Testis (tissue), 2 donors: ENCODE measurements at regions not wholly inside any gene's neighbourhood (a gene's known extent, or its start where the extent isn't known, plus 50 kb on each side); places are given as distances from the start of the nearest gene placed in this dataset.
"Not testable (repeated sequence)": the region's sequence is repeated elsewhere in the genome, so short reads cannot be mapped to it uniquely, and the experiment has no call there.

Source experiments
- DNase-seq: peaks from one replicate; pipeline ENCODE4 v3.0.0-alpha.2; 2019
- H3K27ac ChIP-seq, 2 donors: fragments of 200-600 bp; sonication (generic); one replicate each; pipeline ENCODE4 v1.5.1; 2019
- H3K27me3 ChIP-seq: fragments of 200-600 bp; sonication (generic); one replicate; pipeline ENCODE4 v1.5.1; 2019
- H3K36me3 ChIP-seq: fragments of 200-600 bp; sonication (generic); one replicate; pipeline ENCODE4 v1.5.1; 2017; ENCODE audit warnings: low read depth; ENCODE audit errors: missing control alignments
- H3K4me1 ChIP-seq: fragments of 200-600 bp; sonication (generic); one replicate; pipeline ENCODE4 v1.5.1; 2019
- H3K4me3 ChIP-seq, 2 donors: fragments of 200-600 bp; sonication (generic); one replicate each; pipeline ENCODE4 v1.5.1; 2017 to 2019
- H3K9me3 ChIP-seq: fragments of 200-600 bp; sonication (generic); one replicate; pipeline ENCODE4 v1.5.1; 2017
- POLR2A ChIP-seq: fragments of 450-650 bp; IDR thresholded peaks from one replicate; pipeline ENCODE4 v1.6.1; 2017; ENCODE audit warnings: antibody characterized with exemption, mild to moderate bottlenecking, moderate library complexity
- WGBS, 2 donors: methylation state at CpG; one replicate each; pipeline ENCODE4 v1.1.5; 2018; 5-methylcytosine and 5-hydroxymethylcytosine counted together
- intact Hi-C: fragments of 100-400 bp; cut with DNase I; formaldehyde crosslinking; loops from one replicate; pipeline ENCODE4 v1.15.1; 2023; ENCODE audit warnings: low total_unique reads
- TF ChIP-seq, protein P1 (sequence below), 3 experiments: fragments of 450-650 bp in 2 of 3; fragments of 200-600 bp in 1 of 3; sonication (generic) in 1 of 3; IDR thresholded peaks; one replicate each; pipeline ENCODE4 v1.5.1; 2016 to 2019; ENCODE audit warnings: antibody characterized with exemption in 3 of 3, mild to moderate bottlenecking in 2 of 3, moderate library complexity in 1 of 3

DNA sequence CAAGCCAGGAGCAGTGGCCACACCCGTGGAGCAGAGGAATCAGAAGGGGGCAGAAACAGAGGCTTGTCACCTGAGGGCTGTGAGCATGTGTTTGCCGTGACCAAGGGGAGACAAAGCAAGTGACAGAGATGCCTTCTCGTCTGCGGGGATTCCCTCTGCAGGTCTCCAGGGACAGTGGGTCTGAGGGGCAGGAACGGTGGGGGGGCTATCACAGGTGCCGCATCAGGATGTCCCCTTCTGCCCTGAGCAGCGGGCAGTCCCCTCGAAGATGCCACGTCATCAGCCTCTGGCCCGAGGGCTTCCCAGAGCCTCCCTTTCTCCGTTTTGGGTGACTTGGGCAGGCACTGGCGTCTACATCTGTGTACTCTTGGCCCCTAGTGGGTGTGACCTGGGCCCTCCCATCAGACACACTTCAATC is 338.7 kb downstream of the PREX1 start:
- WGBS, 2 donors = 86 to 88% methylated on average over 6 to 10 of the region's 12 CpGs
- no peak overlapping the region for H3K27ac ChIP-seq
- no peak for DNase-seq
- TF ChIP-seq, protein P1, sequence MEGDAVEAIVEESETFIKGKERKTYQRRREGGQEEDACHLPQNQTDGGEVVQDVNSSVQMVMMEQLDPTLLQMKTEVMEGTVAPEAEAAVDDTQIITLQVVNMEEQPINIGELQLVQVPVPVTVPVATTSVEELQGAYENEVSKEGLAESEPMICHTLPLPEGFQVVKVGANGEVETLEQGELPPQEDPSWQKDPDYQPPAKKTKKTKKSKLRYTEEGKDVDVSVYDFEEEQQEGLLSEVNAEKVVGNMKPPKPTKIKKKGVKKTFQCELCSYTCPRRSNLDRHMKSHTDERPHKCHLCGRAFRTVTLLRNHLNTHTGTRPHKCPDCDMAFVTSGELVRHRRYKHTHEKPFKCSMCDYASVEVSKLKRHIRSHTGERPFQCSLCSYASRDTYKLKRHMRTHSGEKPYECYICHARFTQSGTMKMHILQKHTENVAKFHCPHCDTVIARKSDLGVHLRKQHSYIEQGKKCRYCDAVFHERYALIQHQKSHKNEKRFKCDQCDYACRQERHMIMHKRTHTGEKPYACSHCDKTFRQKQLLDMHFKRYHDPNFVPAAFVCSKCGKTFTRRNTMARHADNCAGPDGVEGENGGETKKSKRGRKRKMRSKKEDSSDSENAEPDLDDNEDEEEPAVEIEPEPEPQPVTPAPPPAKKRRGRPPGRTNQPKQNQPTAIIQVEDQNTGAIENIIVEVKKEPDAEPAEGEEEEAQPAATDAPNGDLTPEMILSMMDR (IDR thresholded peaks at IDR 0.05) = no peak
- TF ChIP-seq POLR2A = no peak
- no peaks in the 10 kb centered on the region for H3K27me3 ChIP-seq
- peaks cover 4% of the 10 kb centered on the region for H3K4me1 ChIP-seq
- H3K36me3 ChIP-seq = no peaks in the 10 kb centered on the region
- no peaks in the 10 kb centered on the region for H3K9me3 ChIP-seq
- intact Hi-C loops = no loop called here
- no peak overlapping the region for H3K4me3 ChIP-seq

DNA sequence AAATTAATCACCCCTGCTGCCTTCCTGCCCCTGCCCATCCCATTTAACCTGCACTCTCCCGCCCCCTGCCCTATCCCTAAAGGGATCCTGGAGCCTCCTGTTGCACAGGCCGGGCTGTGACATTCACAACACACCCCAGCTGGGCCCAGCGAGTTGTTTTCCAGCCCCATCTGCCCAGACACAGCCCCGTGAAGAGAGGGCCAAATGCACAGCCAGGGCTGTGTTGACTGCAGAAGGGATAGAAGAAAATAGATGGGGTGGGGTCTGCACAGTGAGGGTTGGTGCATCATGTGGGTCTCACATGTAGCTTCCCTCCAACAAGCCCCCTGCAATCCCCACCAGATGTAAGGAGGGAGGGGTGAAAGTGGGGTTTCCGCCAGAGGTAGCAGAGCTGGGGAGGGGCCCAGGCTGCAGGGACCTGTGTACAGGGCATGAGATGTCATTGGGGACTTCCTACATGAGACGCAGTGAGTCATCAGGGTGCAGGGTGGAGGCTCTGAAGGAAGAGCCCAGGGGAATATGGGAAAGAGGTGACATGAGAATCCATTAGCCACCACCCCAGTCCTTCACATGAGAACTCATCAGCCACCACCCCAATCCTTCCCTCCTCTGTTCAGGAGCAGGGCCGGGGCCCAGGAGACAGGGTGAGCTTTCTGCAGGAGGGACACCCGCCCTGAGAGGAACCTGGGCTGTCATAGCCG is 339.3 kb downstream of the PREX1 start:
- WGBS, 2 donors = 81 to 87% methylated on average over 6 to 9 of the region's 9 CpGs
- not testable (repeated sequence) for DNase-seq, H3K4me3 ChIP-seq

DNA sequence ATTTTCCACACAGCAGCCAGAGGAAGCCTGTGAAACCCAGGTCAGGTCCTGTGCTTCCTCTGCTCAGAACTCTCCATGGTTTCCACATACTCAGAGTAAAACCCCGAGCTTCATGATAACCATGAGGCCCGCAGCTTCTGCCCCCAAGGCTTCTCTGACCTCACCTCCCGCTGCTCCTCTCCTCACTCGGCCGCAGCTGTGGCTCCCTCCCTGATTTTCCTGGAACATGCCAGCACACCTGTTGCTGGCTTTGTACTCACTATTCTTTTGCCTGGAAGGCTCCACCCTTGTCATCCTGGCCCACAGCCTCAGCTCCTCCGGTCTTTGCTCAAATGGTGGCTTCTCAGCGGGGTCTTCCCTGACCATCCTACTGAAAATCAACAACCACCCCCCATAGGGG is 341.7 kb downstream of the PREX1 start:
- no peak for DNase-seq
- no peaks in the 10 kb centered on the region for H3K36me3 ChIP-seq
- H3K4me3 ChIP-seq = no peak overlapping the region
- H3K27ac ChIP-seq = no peak overlapping the region
- WGBS, 2 donors = 69 to 71% methylated on average over 6 to 7 of the region's 7 CpGs
- H3K9me3 ChIP-seq = no peaks in the 10 kb centered on the region
- intact Hi-C loops = no loop called here
- TF ChIP-seq, protein P1 (IDR thresholded peaks at IDR 0.05) = no peak
- TF ChIP-seq POLR2A = no peak
- H3K27me3 ChIP-seq = no peaks in the 10 kb centered on the region
- peaks cover 4% of the 10 kb centered on the region for H3K4me1 ChIP-seq

More for the DNA sequence above, 339.3 kb downstream of the PREX1 start:
- intact Hi-C loops, H3K27me3 ChIP-seq, H3K9me3 ChIP-seq, H3K27ac ChIP-seq, H3K36me3 ChIP-seq, H3K4me1 ChIP-seq: not testable (repeated sequence)

DNA sequence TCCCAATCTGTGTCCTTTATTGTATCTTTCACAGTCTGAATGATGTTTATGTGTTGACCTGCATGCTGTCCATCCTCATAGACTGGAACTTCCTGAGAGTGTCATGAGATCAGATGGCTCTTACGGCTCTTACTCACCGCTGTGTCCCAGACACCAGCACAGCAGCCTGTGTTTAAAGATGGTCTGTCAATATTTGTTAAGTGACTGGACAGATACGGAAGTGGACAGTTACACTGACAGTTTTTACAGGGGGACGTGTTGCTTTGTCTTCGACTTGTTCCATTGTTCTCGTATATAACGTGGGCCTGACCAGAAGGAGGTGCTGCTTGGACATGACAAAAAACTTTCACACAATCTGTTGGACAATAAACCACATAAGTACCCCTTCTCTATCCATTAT is 342.6 kb downstream of the PREX1 start:
- H3K4me3 ChIP-seq, H3K27ac ChIP-seq, H3K4me1 ChIP-seq, H3K9me3 ChIP-seq, intact Hi-C loops, H3K36me3 ChIP-seq, DNase-seq, H3K27me3 ChIP-seq: not testable (repeated sequence)
- 88 to 92% methylated on average over 7 of the region's 7 CpGs for WGBS, 2 donors

DNA sequence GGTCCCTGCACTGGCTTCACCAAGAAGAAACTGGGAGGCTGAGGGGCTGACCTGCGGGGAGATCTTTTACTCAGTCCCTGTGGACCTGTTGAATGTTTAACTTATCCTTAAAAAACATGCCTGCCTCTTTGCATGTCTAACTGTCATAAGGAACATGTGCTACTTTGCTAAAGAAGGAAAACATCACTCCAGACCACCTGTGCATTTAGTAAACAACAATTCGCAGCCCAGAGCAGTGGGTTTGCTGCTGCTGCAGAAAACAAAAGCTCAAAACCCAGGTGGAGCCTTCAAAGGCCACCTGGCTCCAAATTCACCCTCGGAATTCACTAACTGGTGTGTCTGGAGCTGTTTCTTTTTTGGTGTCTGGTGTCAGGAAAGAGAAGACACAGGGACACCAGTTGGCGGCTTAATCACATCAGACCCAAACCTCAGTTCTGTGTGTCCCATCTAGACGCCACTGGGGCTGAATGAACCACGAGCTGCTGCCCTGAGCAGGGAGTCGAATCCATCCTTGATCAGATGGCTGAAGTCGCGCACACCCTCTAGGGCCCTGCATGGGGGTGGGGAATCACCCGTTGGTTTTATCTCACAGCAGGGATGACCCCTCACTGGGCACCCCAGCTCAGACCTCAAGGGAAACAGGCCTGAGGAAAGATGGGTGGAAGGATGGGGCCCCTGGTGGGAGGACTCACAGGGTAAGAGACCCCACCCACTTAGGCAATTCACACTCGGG is 344.3 kb downstream of the PREX1 start:
- Histone ChIP-seq H3K27ac (no peak overlapping the region), H3K36me3 (no peaks in the 10 kb centered on the region), H3K27me3 (no peaks in the 10 kb centered on the region), H3K4me1 (no peaks in the 10 kb centered on the region), H3K4me3 (no peak overlapping the region), H3K9me3 (no peaks in the 10 kb centered on the region)
- no peak for DNase-seq
- intact Hi-C loops = no loop called here
- TF ChIP-seq, protein P1 (IDR thresholded peaks at IDR 0.05) = no peak
- TF ChIP-seq POLR2A = no peak
- 82 to 83% methylated on average over 11 of the region's 11 CpGs for WGBS, 2 donors
